SH-SY5Y (cell line): ENCODE measurements at regions not wholly inside any gene's neighbourhood (a gene's known extent, or its start where the extent isn't known, plus 50 kb on each side); places are given as distances from the start of the nearest gene placed in this dataset.

ENCODE experiments used
- GATA2 ChIP-seq: IDR thresholded peaks from 2 replicates; pipeline ENCODE4 v1.6.1; 2011; ENCODE audit warnings: mild to moderate bottlenecking, low read depth, low read length
- GATA3 ChIP-seq: IDR thresholded peaks from 2 replicates; pipeline ENCODE4 v1.6.1; 2011; ENCODE audit warnings: low read depth, mild to moderate bottlenecking, low read length, moderate library complexity

GRCh38 chr2:173555833-173556232 lies 201.2 kb downstream of the CDCA7 start:
- TF ChIP-seq GATA2 = no peak
- TF ChIP-seq GATA3 = no peak

- TF ChIP-seq GATA3 (no peak), GATA2 (no peak)
Measured at GRCh38 chr2:173556816-173557215, 202.1 kb downstream of the CDCA7 start.

GRCh38 chr2:173557497-173557896 lies 202.8 kb downstream of the CDCA7 start:
- TF ChIP-seq GATA3 (no peak), GATA2 (no peak)

- TF ChIP-seq GATA3 (no peak), GATA2 (no peak)
Measured at GRCh38 chr2:173567493-173567892, 212.8 kb downstream of the CDCA7 start.

- no peak for TF ChIP-seq GATA3
- no peak for TF ChIP-seq GATA2
Measured at GRCh38 chr2:173568054-173568453, 213.4 kb downstream of the CDCA7 start.

GRCh38 chr2:173571021-173571821 lies 216.5 kb downstream of the CDCA7 start:
- TF ChIP-seq GATA2 = no peak
- no peak for TF ChIP-seq GATA3

GRCh38 chr2:173571887-173572680 lies 217.4 kb downstream of the CDCA7 start:
- no peak for TF ChIP-seq GATA2
- no peak for TF ChIP-seq GATA3

GRCh38 chr2:173572848-173573247 lies 218.2 kb downstream of the CDCA7 start:
- TF ChIP-seq GATA3 = no peak

GRCh38 chr2:173574324-173575112 lies 219.8 kb downstream of the CDCA7 start:
- TF ChIP-seq GATA2 = no peak
- no peak for TF ChIP-seq GATA3

GRCh38 chr2:173578404-173579107 lies 223.9 kb downstream of the CDCA7 start:
- TF ChIP-seq GATA2 (no peak), GATA3 (no peak)

GRCh38 chr2:173580351-173580750 lies 225.7 kb downstream of the CDCA7 start:
- no peak for TF ChIP-seq GATA2
- no peak for TF ChIP-seq GATA3

- no peak for TF ChIP-seq GATA2
- no peak for TF ChIP-seq GATA3
Measured at GRCh38 chr2:173580956-173581355, 226.3 kb downstream of the CDCA7 start.

GRCh38 chr2:173583196-173583595 lies 228.5 kb downstream of the CDCA7 start:
- TF ChIP-seq GATA3 = no peak
- no peak for TF ChIP-seq GATA2

- TF ChIP-seq GATA3 = no peak
- no peak for TF ChIP-seq GATA2
Measured at GRCh38 chr2:173584000-173584399, 229.3 kb downstream of the CDCA7 start.
